ENCODE measurements at regions not wholly inside any gene's neighbourhood (a gene's known extent, or its start where the extent isn't known, plus 50 kb on each side); places are given as distances from the start of the nearest gene placed in this dataset.

GRCh38 chr6:81413306-81413705 is 339.2 kb downstream of the TENT5A start:
- TF ChIP-seq CTCF (IDR thresholded peaks at IDR 0.05) (no peak), POLR2AphosphoS5 (IDR thresholded peaks at IDR 0.05; ENCODE audit: low read depth, low read length) (no peak), REST (IDR thresholded peaks at IDR 0.05; ENCODE audit: insufficient read depth in 1 of 2, low read depth in 2 of 2, low read length in 1 of 2) (no peak), TCF7L2 (IDR thresholded peaks at IDR 0.05; ENCODE audit: low read depth, low read length) (no peak), SIN3A (IDR thresholded peaks at IDR 0.05; ENCODE audit: borderline replicate concordance, insufficient read depth, low read depth, low read length) (no peak)
